ENCODE measurements at regions not wholly inside any gene's neighbourhood (a gene's known extent, or its start where the extent isn't known, plus 50 kb on each side); places are given as distances from the start of the nearest gene placed in this dataset.

DNA sequence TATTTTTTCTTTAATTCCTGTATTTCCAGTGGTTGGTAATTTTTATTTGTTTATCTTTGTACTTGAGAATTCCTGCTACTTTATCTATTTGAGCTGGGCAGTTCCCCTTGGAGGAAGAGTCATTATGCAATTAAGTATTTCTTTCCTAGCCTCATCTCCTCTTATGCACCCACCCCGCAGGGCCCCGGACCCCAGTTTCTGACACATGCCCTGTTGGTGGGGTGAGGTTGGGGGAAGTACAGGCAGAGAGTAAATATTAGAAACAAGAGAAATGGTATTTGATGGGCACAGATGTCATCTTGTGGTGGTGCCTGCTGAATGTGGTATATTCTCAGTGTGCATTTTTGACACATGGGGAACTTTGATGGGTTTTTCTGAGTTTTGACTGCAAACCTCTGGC, 602.7 kb upstream of the NOX3 start:
- no peaks in the 10 kb centered on the region for H3K27me3 ChIP-seq
- peaks cover 3% of the 10 kb centered on the region for H3K9me3 ChIP-seq
- no peak overlapping the region for H3K27ac ChIP-seq
- 88% methylated on average over 2 of the region's 2 CpGs for WGBS
- H3K4me3 ChIP-seq = no peak overlapping the region
- TF ChIP-seq POLR2A (IDR thresholded peaks at IDR 0.05) (no peak), EP300 (IDR thresholded peaks at IDR 0.05) (no peak), POLR2AphosphoS5 (IDR thresholded peaks at IDR 0.05) (no peak)
- TF ChIP-seq, protein P1, sequence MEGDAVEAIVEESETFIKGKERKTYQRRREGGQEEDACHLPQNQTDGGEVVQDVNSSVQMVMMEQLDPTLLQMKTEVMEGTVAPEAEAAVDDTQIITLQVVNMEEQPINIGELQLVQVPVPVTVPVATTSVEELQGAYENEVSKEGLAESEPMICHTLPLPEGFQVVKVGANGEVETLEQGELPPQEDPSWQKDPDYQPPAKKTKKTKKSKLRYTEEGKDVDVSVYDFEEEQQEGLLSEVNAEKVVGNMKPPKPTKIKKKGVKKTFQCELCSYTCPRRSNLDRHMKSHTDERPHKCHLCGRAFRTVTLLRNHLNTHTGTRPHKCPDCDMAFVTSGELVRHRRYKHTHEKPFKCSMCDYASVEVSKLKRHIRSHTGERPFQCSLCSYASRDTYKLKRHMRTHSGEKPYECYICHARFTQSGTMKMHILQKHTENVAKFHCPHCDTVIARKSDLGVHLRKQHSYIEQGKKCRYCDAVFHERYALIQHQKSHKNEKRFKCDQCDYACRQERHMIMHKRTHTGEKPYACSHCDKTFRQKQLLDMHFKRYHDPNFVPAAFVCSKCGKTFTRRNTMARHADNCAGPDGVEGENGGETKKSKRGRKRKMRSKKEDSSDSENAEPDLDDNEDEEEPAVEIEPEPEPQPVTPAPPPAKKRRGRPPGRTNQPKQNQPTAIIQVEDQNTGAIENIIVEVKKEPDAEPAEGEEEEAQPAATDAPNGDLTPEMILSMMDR (IDR thresholded peaks at IDR 0.05) = no peak
- H3K36me3 ChIP-seq = no peaks in the 10 kb centered on the region
- no peak for DNase-seq (ENCODE audit: low spot score in 2 of 2)
- H3K4me1 ChIP-seq = peaks cover 9% of the 10 kb centered on the region

GRCh38 chr6:156057869-156058268, 602.2 kb upstream of the NOX3 start:
- no peak for DNase-seq (ENCODE audit: low spot score in 2 of 2)
- no peaks in the 10 kb centered on the region for H3K27me3 ChIP-seq
- peaks cover 8% of the 10 kb centered on the region for H3K4me1 ChIP-seq
- WGBS = 73% methylated on average over 5 of the region's 5 CpGs
- peaks cover 3% of the 10 kb centered on the region for H3K9me3 ChIP-seq
- no peak overlapping the region for H3K27ac ChIP-seq
- TF ChIP-seq POLR2A (IDR thresholded peaks at IDR 0.05) (no peak), POLR2AphosphoS5 (IDR thresholded peaks at IDR 0.05) (no peak), EP300 (IDR thresholded peaks at IDR 0.05) (no peak)
- TF ChIP-seq, protein P1 (IDR thresholded peaks at IDR 0.05) = no peak
- no peak overlapping the region for H3K4me3 ChIP-seq
- no peaks in the 10 kb centered on the region for H3K36me3 ChIP-seq

DNA sequence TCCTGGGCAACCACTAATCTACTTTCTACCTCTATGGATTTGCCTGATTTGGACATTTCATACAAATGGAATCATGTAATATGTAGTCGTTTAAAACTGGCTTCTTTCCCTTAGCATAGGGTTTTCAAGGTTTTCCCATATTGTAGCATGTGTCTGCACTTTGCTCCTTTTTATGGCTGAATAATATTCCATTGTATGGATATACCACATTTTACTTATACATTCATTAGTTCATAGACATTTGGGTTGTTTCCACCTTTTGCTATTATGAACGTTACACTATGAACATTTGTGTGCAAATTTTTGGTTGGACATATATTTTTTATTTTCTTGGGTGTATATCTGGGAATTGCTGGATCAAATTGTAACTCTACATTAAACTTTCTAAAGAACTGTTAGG, 600.4 kb upstream of the NOX3 start:
- H3K9me3 ChIP-seq = peaks cover 3% of the 10 kb centered on the region
- no peaks in the 10 kb centered on the region for H3K4me1 ChIP-seq
- no peak overlapping the region for H3K27ac ChIP-seq
- no peak for DNase-seq (ENCODE audit: low spot score in 2 of 2)
- TF ChIP-seq POLR2AphosphoS5 (IDR thresholded peaks at IDR 0.05) (no peak), POLR2A (IDR thresholded peaks at IDR 0.05) (no peak), EP300 (IDR thresholded peaks at IDR 0.05) (no peak)
- TF ChIP-seq, protein P1 (IDR thresholded peaks at IDR 0.05) = no peak
- WGBS = 92% methylated on average over 2 of the region's 2 CpGs
- H3K36me3 ChIP-seq = no peaks in the 10 kb centered on the region
- no peaks in the 10 kb centered on the region for H3K27me3 ChIP-seq
- H3K4me3 ChIP-seq = no peak overlapping the region

- 89% methylated on average over 13 of the region's 13 CpGs for WGBS
- Histone ChIP-seq H3K4me3 (no peak overlapping the region), H3K9me3 (peaks cover 3% of the 10 kb centered on the region), H3K36me3 (no peaks in the 10 kb centered on the region), H3K27me3 (no peaks in the 10 kb centered on the region), H3K4me1 (no peaks in the 10 kb centered on the region), H3K27ac (no peak overlapping the region)
- TF ChIP-seq POLR2AphosphoS5 (IDR thresholded peaks at IDR 0.05) = no peak
- TF ChIP-seq, protein P1 (IDR thresholded peaks at IDR 0.05) = no peak
- TF ChIP-seq EP300 (IDR thresholded peaks at IDR 0.05) = no peak
- TF ChIP-seq POLR2A (IDR thresholded peaks at IDR 0.05) = no peak
- DNase-seq (ENCODE audit: low spot score in 2 of 2) = no peak
Measured at GRCh38 chr6:156053626-156054025, 598.0 kb upstream of the NOX3 start.

DNA sequence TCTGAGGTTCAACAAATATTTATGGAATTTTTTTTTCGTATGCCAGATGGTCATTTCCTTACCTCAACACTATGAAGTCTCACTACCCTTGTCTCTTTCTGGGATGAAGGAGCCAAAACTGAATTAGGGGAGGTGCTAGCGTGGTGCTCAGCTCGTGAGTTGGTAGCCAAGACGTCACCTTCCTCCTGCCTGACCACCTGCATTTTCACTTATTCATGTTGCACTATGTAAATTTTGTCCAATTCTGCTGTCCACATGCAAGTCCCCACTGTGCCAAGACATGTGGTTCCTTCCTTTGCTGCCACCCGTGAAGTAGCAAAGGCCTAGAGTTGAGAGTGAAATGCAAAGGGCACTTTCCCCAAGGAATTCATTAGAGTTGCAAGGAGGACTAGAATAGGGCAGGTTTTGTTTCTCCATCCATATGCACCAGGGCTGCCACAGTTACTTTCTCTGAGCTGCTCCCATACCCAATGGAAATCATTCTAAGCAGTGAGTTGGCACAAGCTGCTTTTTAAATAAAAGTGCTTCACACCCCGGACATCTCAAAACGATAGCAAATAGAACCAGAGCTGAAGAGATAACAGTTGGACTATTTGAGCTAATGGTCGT, 591.3 kb upstream of the NOX3 start:
- DNase-seq (ENCODE audit: low spot score in 2 of 2) = no peak
- TF ChIP-seq POLR2A (IDR thresholded peaks at IDR 0.05) (no peak), EP300 (IDR thresholded peaks at IDR 0.05) (no peak), POLR2AphosphoS5 (IDR thresholded peaks at IDR 0.05) (no peak)
- TF ChIP-seq, protein P1 (IDR thresholded peaks at IDR 0.05) = no peak
- 79% methylated on average over 8 of the region's 8 CpGs for WGBS
- Histone ChIP-seq H3K9me3 (no peaks in the 10 kb centered on the region), H3K36me3 (no peaks in the 10 kb centered on the region), H3K4me1 (no peaks in the 10 kb centered on the region), H3K27ac (no peak overlapping the region), H3K27me3 (no peaks in the 10 kb centered on the region), H3K4me3 (no peak overlapping the region)

Measured in suprapubic skin (tissue), 4 donors.